ENCODE measurements at regions not wholly inside any gene's neighbourhood (a gene's known extent, or its start where the extent isn't known, plus 50 kb on each side); places are given as distances from the start of the nearest gene placed in this dataset.
"Not testable (repeated sequence)": the region's sequence is repeated elsewhere in the genome, so short reads cannot be mapped to it uniquely, and the experiment has no call there.

- Histone ChIP-seq H3K9ac (ENCODE audit: low read depth, low read length) (no peak overlapping the region), H3K27ac (ENCODE audit: low read length) (no peak overlapping the region), H3K36me3 (ENCODE audit: insufficient read depth, low read depth, low read length) (no peaks in the 10 kb centered on the region), H3K9me3 (ENCODE audit: insufficient read depth, low read depth, low read length) (peaks cover 11% of the 10 kb centered on the region; the same call in 1 of the 2 replicates), H3K4me1 (ENCODE audit: insufficient read depth, low read length) (no peaks in the 10 kb centered on the region), H3K4me3 (ENCODE audit: low read length) (no peak overlapping the region), H3K27me3 (ENCODE audit: insufficient read depth, low read length) (no peaks in the 10 kb centered on the region)
Observed at GRCh38 chr6:120484146-120484545, 850.1 kb downstream of the TBC1D32 start.

GRCh38 chr6:120478650-120479049 is 855.6 kb downstream of the TBC1D32 start:
- no peak overlapping the region for H3K9ac ChIP-seq (ENCODE audit: low read depth, low read length)
- H3K9me3 ChIP-seq (ENCODE audit: insufficient read depth, low read depth, low read length), result peaks cover 27% of the 10 kb centered on the region; the same call in 1 of the 2 replicates
- no peaks in the 10 kb centered on the region for H3K36me3 ChIP-seq (ENCODE audit: insufficient read depth, low read depth, low read length)
- H3K27me3 ChIP-seq (ENCODE audit: insufficient read depth, low read length), result no peaks in the 10 kb centered on the region
- no peak overlapping the region for H3K4me3 ChIP-seq (ENCODE audit: low read length)
- H3K27ac ChIP-seq (ENCODE audit: low read length), result no peak overlapping the region
- no peaks in the 10 kb centered on the region for H3K4me1 ChIP-seq (ENCODE audit: insufficient read depth, low read length)

- Histone ChIP-seq H3K9me3 (ENCODE audit: insufficient read depth, low read depth, low read length) (peaks cover 20% of the 10 kb centered on the region; the same call in 1 of the 2 replicates), H3K27ac (ENCODE audit: low read length) (no peak overlapping the region), H3K36me3 (ENCODE audit: insufficient read depth, low read depth, low read length) (no peaks in the 10 kb centered on the region), H3K4me1 (ENCODE audit: insufficient read depth, low read length) (no peaks in the 10 kb centered on the region), H3K27me3 (ENCODE audit: insufficient read depth, low read length) (no peaks in the 10 kb centered on the region), H3K4me3 (ENCODE audit: low read length) (no peak overlapping the region), H3K9ac (ENCODE audit: low read depth, low read length) (no peak overlapping the region)
Observed at GRCh38 chr6:120473804-120474203, 860.5 kb downstream of the TBC1D32 start.

- no peaks in the 10 kb centered on the region for H3K27me3 ChIP-seq (ENCODE audit: insufficient read depth, low read length)
- no peaks in the 10 kb centered on the region for H3K36me3 ChIP-seq (ENCODE audit: insufficient read depth, low read depth, low read length)
- no peak overlapping the region for H3K27ac ChIP-seq (ENCODE audit: low read length)
- no peak overlapping the region for H3K4me3 ChIP-seq (ENCODE audit: low read length)
- peaks cover 7% of the 10 kb centered on the region; the same call in 1 of the 2 replicates for H3K9me3 ChIP-seq (ENCODE audit: insufficient read depth, low read depth, low read length)
- peaks cover 6% of the 10 kb centered on the region; the same call in 1 of the 2 replicates for H3K4me1 ChIP-seq (ENCODE audit: insufficient read depth, low read length)
- no peak overlapping the region for H3K9ac ChIP-seq (ENCODE audit: low read depth, low read length)
Observed at GRCh38 chr6:120468486-120468885, 865.8 kb downstream of the TBC1D32 start.

- Histone ChIP-seq H3K4me1 (ENCODE audit: insufficient read depth, low read length) (no peaks in the 10 kb centered on the region), H3K4me3 (ENCODE audit: low read length) (no peak overlapping the region), H3K36me3 (ENCODE audit: insufficient read depth, low read depth, low read length) (no peaks in the 10 kb centered on the region), H3K27ac (ENCODE audit: low read length) (no peak overlapping the region), H3K9me3 (ENCODE audit: insufficient read depth, low read depth, low read length) (peaks cover 6% of the 10 kb centered on the region; the same call in 1 of the 2 replicates), H3K27me3 (ENCODE audit: insufficient read depth, low read length) (no peaks in the 10 kb centered on the region), H3K9ac (ENCODE audit: low read depth, low read length) (no peak overlapping the region)
Observed at GRCh38 chr6:120451508-120451907, 882.8 kb downstream of the TBC1D32 start.

GRCh38 chr6:120447605-120448004 is 886.7 kb downstream of the TBC1D32 start:
- Histone ChIP-seq H3K36me3 (ENCODE audit: insufficient read depth, low read depth, low read length) (no peaks in the 10 kb centered on the region), H3K4me3 (ENCODE audit: low read length) (no peak overlapping the region), H3K4me1 (ENCODE audit: insufficient read depth, low read length) (no peaks in the 10 kb centered on the region), H3K27ac (ENCODE audit: low read length) (no peak overlapping the region), H3K9me3 (ENCODE audit: insufficient read depth, low read depth, low read length) (no peaks in the 10 kb centered on the region), H3K9ac (ENCODE audit: low read depth, low read length) (no peak overlapping the region), H3K27me3 (ENCODE audit: insufficient read depth, low read length) (no peaks in the 10 kb centered on the region)

GRCh38 chr6:120432840-120433239 is 901.4 kb downstream of the TBC1D32 start:
- not testable (repeated sequence) for H3K36me3 ChIP-seq (ENCODE audit: insufficient read depth, low read depth, low read length); H3K9me3 ChIP-seq (ENCODE audit: insufficient read depth, low read depth, low read length); H3K9ac ChIP-seq (ENCODE audit: low read depth, low read length); H3K4me1 ChIP-seq (ENCODE audit: insufficient read depth, low read length); H3K27ac ChIP-seq (ENCODE audit: low read length); H3K27me3 ChIP-seq (ENCODE audit: insufficient read depth, low read length); H3K4me3 ChIP-seq (ENCODE audit: low read length)

- Histone ChIP-seq H3K9me3 (ENCODE audit: insufficient read depth, low read depth, low read length) (no peaks in the 10 kb centered on the region), H3K27me3 (ENCODE audit: insufficient read depth, low read length) (no peaks in the 10 kb centered on the region), H3K4me3 (ENCODE audit: low read length) (no peak overlapping the region), H3K9ac (ENCODE audit: low read depth, low read length) (no peak overlapping the region), H3K36me3 (ENCODE audit: insufficient read depth, low read depth, low read length) (no peaks in the 10 kb centered on the region), H3K4me1 (ENCODE audit: insufficient read depth, low read length) (no peaks in the 10 kb centered on the region), H3K27ac (ENCODE audit: low read length) (no peak overlapping the region)
Observed at GRCh38 chr6:120431841-120432240, 902.4 kb downstream of the TBC1D32 start.

GRCh38 chr6:120411394-120411793 is 922.9 kb downstream of the TBC1D32 start:
- Histone ChIP-seq H3K4me3 (ENCODE audit: low read length) (no peak overlapping the region), H3K27me3 (ENCODE audit: insufficient read depth, low read length) (no peaks in the 10 kb centered on the region)

GRCh38 chr6:120410586-120410985 is 923.7 kb downstream of the TBC1D32 start:
- no peak overlapping the region for H3K9ac ChIP-seq (ENCODE audit: low read depth, low read length)
- H3K27ac ChIP-seq (ENCODE audit: low read length), result no peak overlapping the region
- no peak overlapping the region for H3K4me3 ChIP-seq (ENCODE audit: low read length)
- no peaks in the 10 kb centered on the region for H3K9me3 ChIP-seq (ENCODE audit: insufficient read depth, low read depth, low read length)
- no peaks in the 10 kb centered on the region for H3K36me3 ChIP-seq (ENCODE audit: insufficient read depth, low read depth, low read length)
- no peaks in the 10 kb centered on the region for H3K27me3 ChIP-seq (ENCODE audit: insufficient read depth, low read length)
- H3K4me1 ChIP-seq (ENCODE audit: insufficient read depth, low read length), result peaks cover 4% of the 10 kb centered on the region; the same call in 1 of the 2 replicates

More at GRCh38 chr6:120411394-120411793, 922.9 kb downstream of the TBC1D32 start:
- Histone ChIP-seq H3K36me3 (ENCODE audit: insufficient read depth, low read depth, low read length) (no peaks in the 10 kb centered on the region), H3K4me1 (ENCODE audit: insufficient read depth, low read length) (peaks cover 4% of the 10 kb centered on the region; the same call in 1 of the 2 replicates), H3K9ac (ENCODE audit: low read depth, low read length) (no peak overlapping the region), H3K9me3 (ENCODE audit: insufficient read depth, low read depth, low read length) (no peaks in the 10 kb centered on the region), H3K27ac (ENCODE audit: low read length) (no peak overlapping the region)

GRCh38 chr6:120407696-120408095 is 926.6 kb downstream of the TBC1D32 start:
- H3K9me3 ChIP-seq (ENCODE audit: insufficient read depth, low read depth, low read length), result no peaks in the 10 kb centered on the region
- no peak overlapping the region for H3K9ac ChIP-seq (ENCODE audit: low read depth, low read length)
- H3K4me1 ChIP-seq (ENCODE audit: insufficient read depth, low read length), result no peaks in the 10 kb centered on the region
- H3K27me3 ChIP-seq (ENCODE audit: insufficient read depth, low read length), result no peaks in the 10 kb centered on the region
- H3K36me3 ChIP-seq (ENCODE audit: insufficient read depth, low read depth, low read length), result no peaks in the 10 kb centered on the region
- no peak overlapping the region for H3K4me3 ChIP-seq (ENCODE audit: low read length)
- no peak overlapping the region for H3K27ac ChIP-seq (ENCODE audit: low read length)

GRCh38 chr6:120405947-120406346 is 928.3 kb downstream of the TBC1D32 start:
- H3K27me3 ChIP-seq (ENCODE audit: insufficient read depth, low read length), result no peaks in the 10 kb centered on the region
- H3K4me1 ChIP-seq (ENCODE audit: insufficient read depth, low read length), result no peaks in the 10 kb centered on the region

More at GRCh38 chr6:120405947-120406346, 928.3 kb downstream of the TBC1D32 start:
- H3K4me3 ChIP-seq (ENCODE audit: low read length), result no peak overlapping the region
- no peaks in the 10 kb centered on the region for H3K9me3 ChIP-seq (ENCODE audit: insufficient read depth, low read depth, low read length)
- H3K9ac ChIP-seq (ENCODE audit: low read depth, low read length), result no peak overlapping the region
- no peak overlapping the region for H3K27ac ChIP-seq (ENCODE audit: low read length)
- H3K36me3 ChIP-seq (ENCODE audit: insufficient read depth, low read depth, low read length), result no peaks in the 10 kb centered on the region
